ENCODE measurements at regions not wholly inside any gene's neighbourhood (a gene's known extent, or its start where the extent isn't known, plus 50 kb on each side); places are given as distances from the start of the nearest gene placed in this dataset.
A peak's percentile ranks its signal among the peaks of the same experiment; 100 is the strongest.

DNA sequence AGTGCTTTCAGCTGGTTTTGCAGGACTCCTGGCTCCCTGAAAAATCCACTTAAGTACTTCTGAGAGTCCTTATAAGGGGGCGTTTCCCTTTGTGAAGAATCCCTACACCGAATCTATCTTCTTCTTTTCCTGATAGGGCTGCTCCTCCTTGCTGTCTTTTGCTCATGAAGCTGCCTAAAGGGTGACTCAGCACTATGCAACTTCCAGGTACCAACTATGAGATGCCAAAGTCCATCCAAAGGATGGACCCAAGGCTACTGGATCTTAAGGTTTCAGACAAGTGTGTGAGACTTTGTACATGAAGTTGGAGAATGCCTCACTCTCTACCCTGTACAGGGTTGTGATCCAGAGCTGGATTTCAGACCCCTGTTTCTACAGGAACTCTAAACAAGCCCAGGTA, 485.0 kb upstream of the FAT1 start:
- ATAC-seq (ENCODE audit: insufficient number of reproducible peaks, low FRiP score, low read depth) (no peak), DNase-seq (ENCODE audit: low spot score) (no peak)
- no peaks in the 10 kb centered on the region for H3K9me3 ChIP-seq
- H3K36me3 ChIP-seq, result no peaks in the 10 kb centered on the region
- no peak overlapping the region for H3K27ac ChIP-seq
- no peak overlapping the region for H3K4me3 ChIP-seq
- TF ChIP-seq, protein P1, sequence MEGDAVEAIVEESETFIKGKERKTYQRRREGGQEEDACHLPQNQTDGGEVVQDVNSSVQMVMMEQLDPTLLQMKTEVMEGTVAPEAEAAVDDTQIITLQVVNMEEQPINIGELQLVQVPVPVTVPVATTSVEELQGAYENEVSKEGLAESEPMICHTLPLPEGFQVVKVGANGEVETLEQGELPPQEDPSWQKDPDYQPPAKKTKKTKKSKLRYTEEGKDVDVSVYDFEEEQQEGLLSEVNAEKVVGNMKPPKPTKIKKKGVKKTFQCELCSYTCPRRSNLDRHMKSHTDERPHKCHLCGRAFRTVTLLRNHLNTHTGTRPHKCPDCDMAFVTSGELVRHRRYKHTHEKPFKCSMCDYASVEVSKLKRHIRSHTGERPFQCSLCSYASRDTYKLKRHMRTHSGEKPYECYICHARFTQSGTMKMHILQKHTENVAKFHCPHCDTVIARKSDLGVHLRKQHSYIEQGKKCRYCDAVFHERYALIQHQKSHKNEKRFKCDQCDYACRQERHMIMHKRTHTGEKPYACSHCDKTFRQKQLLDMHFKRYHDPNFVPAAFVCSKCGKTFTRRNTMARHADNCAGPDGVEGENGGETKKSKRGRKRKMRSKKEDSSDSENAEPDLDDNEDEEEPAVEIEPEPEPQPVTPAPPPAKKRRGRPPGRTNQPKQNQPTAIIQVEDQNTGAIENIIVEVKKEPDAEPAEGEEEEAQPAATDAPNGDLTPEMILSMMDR (IDR thresholded peaks at IDR 0.05), result no peak
- H3K4me1 ChIP-seq (ENCODE audit: control insufficient read depth in 1 of 2, low read depth in 2 of 2), result peaks cover 9 to 16% of the 10 kb centered on the region in 2 donors
- no peaks in the 10 kb centered on the region for H3K27me3 ChIP-seq (replicated peaks; ENCODE audit: insufficient read depth)

- Histone ChIP-seq H3K4me1 (ENCODE audit: control insufficient read depth in 1 of 2, low read depth in 2 of 2) (peaks cover 9 to 16% of the 10 kb centered on the region in 2 donors), H3K9me3 (no peaks in the 10 kb centered on the region), H3K27ac (no peak overlapping the region), H3K36me3 (no peaks in the 10 kb centered on the region), H3K27me3 (replicated peaks; ENCODE audit: insufficient read depth) (no peaks in the 10 kb centered on the region), H3K4me3 (no peak overlapping the region)
- DNase-seq (ENCODE audit: low spot score) (no peak), ATAC-seq (ENCODE audit: insufficient number of reproducible peaks, low FRiP score, low read depth) (no peak)
- TF ChIP-seq, protein P1 (IDR thresholded peaks at IDR 0.05), result no peak
Measured at GRCh38 chr4:187209921-187210613, 486.4 kb upstream of the FAT1 start.

- peak overlapping the region; percentile 8 to 16 for H3K27ac ChIP-seq
- H3K4me3 ChIP-seq, result peak overlapping the region; percentile 56
- H3K36me3 ChIP-seq, result no peaks in the 10 kb centered on the region
- ATAC-seq (ENCODE audit: insufficient number of reproducible peaks, low FRiP score, low read depth) (no peak), DNase-seq (ENCODE audit: low spot score) (no peak)
- no peaks in the 10 kb centered on the region for H3K9me3 ChIP-seq
- TF ChIP-seq, protein P1 (IDR thresholded peaks at IDR 0.05), result no peak
- H3K4me1 ChIP-seq (ENCODE audit: control insufficient read depth in 1 of 2, low read depth in 2 of 2), result peaks cover 9 to 16% of the 10 kb centered on the region in 2 donors
- no peaks in the 10 kb centered on the region for H3K27me3 ChIP-seq (replicated peaks; ENCODE audit: insufficient read depth)
Measured at GRCh38 chr4:187212446-187213080, 488.9 kb upstream of the FAT1 start.

GRCh38 chr4:187215438-187215837, 491.8 kb upstream of the FAT1 start:
- Histone ChIP-seq H3K36me3 (no peaks in the 10 kb centered on the region), H3K4me3 (no peak overlapping the region), H3K27ac (no peak overlapping the region), H3K9me3 (no peaks in the 10 kb centered on the region), H3K27me3 (replicated peaks; ENCODE audit: insufficient read depth) (no peaks in the 10 kb centered on the region), H3K4me1 (ENCODE audit: control insufficient read depth in 1 of 2, low read depth in 2 of 2) (peaks cover 4 to 16% of the 10 kb centered on the region in 2 donors)
- TF ChIP-seq, protein P1 (IDR thresholded peaks at IDR 0.05), result no peak
- DNase-seq (ENCODE audit: low spot score), result no peak
- no peak for ATAC-seq (ENCODE audit: insufficient number of reproducible peaks, low FRiP score, low read depth)

DNA sequence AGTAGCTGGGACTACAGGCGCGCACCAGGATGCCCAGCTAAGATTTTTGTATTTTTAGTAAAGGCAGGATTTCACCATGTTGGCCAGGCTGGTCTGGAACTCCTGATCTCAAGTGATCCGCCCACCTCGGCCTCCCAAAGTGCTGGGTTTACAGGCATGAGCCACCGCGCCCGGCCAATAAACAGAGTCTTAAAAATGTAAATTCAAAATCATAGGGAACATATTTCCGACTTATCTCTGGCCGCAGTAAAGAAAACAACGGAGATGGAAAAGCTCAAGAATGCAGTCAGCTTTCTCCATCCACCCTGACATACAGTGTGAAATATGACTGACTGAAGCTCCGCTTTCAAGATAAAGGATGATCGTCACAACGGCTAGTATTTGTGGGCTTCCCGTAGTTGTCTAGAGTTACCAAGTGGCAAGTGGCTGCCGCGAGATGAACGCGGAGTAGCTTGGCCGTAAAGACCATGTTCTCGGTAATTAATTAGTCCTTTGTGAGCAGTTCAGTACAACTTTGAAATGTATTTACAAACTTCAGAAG, 495.1 kb upstream of the FAT1 start:
- DNase-seq (ENCODE audit: low spot score) (no peak), ATAC-seq (ENCODE audit: insufficient number of reproducible peaks, low FRiP score, low read depth) (no peak)
- Histone ChIP-seq H3K27me3 (replicated peaks; ENCODE audit: insufficient read depth) (no peaks in the 10 kb centered on the region), H3K9me3 (no peaks in the 10 kb centered on the region), H3K27ac (no peak overlapping the region), H3K4me3 (peak overlapping the region; percentile 7), H3K4me1 (ENCODE audit: control insufficient read depth in 1 of 2, low read depth in 2 of 2) (no peaks in the 10 kb centered on the region), H3K36me3 (no peaks in the 10 kb centered on the region)
- TF ChIP-seq, protein P1 (IDR thresholded peaks at IDR 0.05), result no peak

Measured in thoracic aorta (tissue), 2 donors.